HG02642 (cell line): ENCODE measurements at regions not wholly inside any gene's neighbourhood (a gene's known extent, or its start where the extent isn't known, plus 50 kb on each side); places are given as distances from the start of the nearest gene placed in this dataset.
"Not testable (repeated sequence)": the region's sequence is repeated elsewhere in the genome, so short reads cannot be mapped to it uniquely, and the experiment has no call there.

Experiments
- ATAC-seq: cut with Tn5 transposase; IDR thresholded peaks from one replicate; pipeline ENCODE4 v1.9.1; 2021; ENCODE audit warnings: mild to moderate bottlenecking; ENCODE audit not compliant: unreplicated experiment, poor library complexity

GRCh38 chr12:8282181-8282580 is 54.8 kb upstream of the FAM90A1 start:
- ATAC-seq, result not testable (repeated sequence)

GRCh38 chr12:8285681-8286080 is 58.3 kb upstream of the FAM90A1 start:
- ATAC-seq, result not testable (repeated sequence)

GRCh38 chr12:8291764-8292163 is 64.3 kb upstream of the FAM90A1 start:
- not testable (repeated sequence) for ATAC-seq

- not testable (repeated sequence) for ATAC-seq
Measured at GRCh38 chr12:8294662-8295061, 67.2 kb upstream of the FAM90A1 start.

- not testable (repeated sequence) for ATAC-seq
Measured at GRCh38 chr12:8308611-8309010, 81.2 kb upstream of the FAM90A1 start.

- ATAC-seq, result not testable (repeated sequence)
Measured at GRCh38 chr12:8315997-8316396, 88.6 kb upstream of the FAM90A1 start.

GRCh38 chr12:8317675-8318074 is 90.3 kb upstream of the FAM90A1 start:
- ATAC-seq, result not testable (repeated sequence)

- not testable (repeated sequence) for ATAC-seq
Measured at GRCh38 chr12:8320251-8320730, 92.9 kb upstream of the FAM90A1 start.

GRCh38 chr12:8320791-8321370 is 93.5 kb upstream of the FAM90A1 start:
- ATAC-seq, result not testable (repeated sequence)

GRCh38 chr12:8325145-8325839 is 97.9 kb upstream of the FAM90A1 start:
- not testable (repeated sequence) for ATAC-seq

- not testable (repeated sequence) for ATAC-seq
Measured at GRCh38 chr12:8328835-8329234, 101.4 kb upstream of the FAM90A1 start.

GRCh38 chr12:8332373-8332772 is 105.0 kb upstream of the FAM90A1 start:
- ATAC-seq, result not testable (repeated sequence)

- ATAC-seq, result not testable (repeated sequence)
Measured at GRCh38 chr12:8351073-8351472, 104.7 kb upstream of the CLEC6A start.

GRCh38 chr12:8354741-8355140 is 101.0 kb upstream of the CLEC6A start:
- ATAC-seq, result not testable (repeated sequence)

GRCh38 chr12:8355531-8355930 is 100.2 kb upstream of the CLEC6A start:
- not testable (repeated sequence) for ATAC-seq

- ATAC-seq, result not testable (repeated sequence)
Measured at GRCh38 chr12:8373744-8374143, 82.0 kb upstream of the CLEC6A start.

GRCh38 chr12:8375122-8375521 is 80.6 kb upstream of the CLEC6A start:
- not testable (repeated sequence) for ATAC-seq

- not testable (repeated sequence) for ATAC-seq
Measured at GRCh38 chr12:8377756-8378155, 78.0 kb upstream of the CLEC6A start.

GRCh38 chr12:8382556-8382955 is 73.2 kb upstream of the CLEC6A start:
- not testable (repeated sequence) for ATAC-seq

GRCh38 chr12:8384686-8385085 is 71.1 kb upstream of the CLEC6A start:
- ATAC-seq, result not testable (repeated sequence)

GRCh38 chr12:8385431-8385830 is 70.3 kb upstream of the CLEC6A start:
- not testable (repeated sequence) for ATAC-seq

GRCh38 chr12:8386661-8387060 is 69.1 kb upstream of the CLEC6A start:
- ATAC-seq, result not testable (repeated sequence)
